ENCODE measurements at regions not wholly inside any gene's neighbourhood (a gene's known extent, or its start where the extent isn't known, plus 50 kb on each side); places are given as distances from the start of the nearest gene placed in this dataset.

- Histone ChIP-seq H3K27ac (ENCODE audit: low read depth in 1 of 3, low read length in 2 of 3) (no peak overlapping the region), H3K27me3 (ENCODE audit: control insufficient read depth in 3 of 3, insufficient read depth in 3 of 3, low read length in 3 of 3) (peaks cover 0 to 7% (median 4%) of the 10 kb centered on the region in 3 donors), H3K9me3 (ENCODE audit: control insufficient read depth in 2 of 2, insufficient read depth in 1 of 2, low read depth in 1 of 2, low read length in 1 of 2) (no peaks in the 10 kb centered on the region), H3K4me3 (ENCODE audit: low read depth in 1 of 3, low read length in 3 of 3) (no peak overlapping the region), H3K36me3 (ENCODE audit: control insufficient read depth in 3 of 3, insufficient read depth in 2 of 3, low read depth in 1 of 3, low read length in 3 of 3) (no peaks in the 10 kb centered on the region), H3K4me1 (ENCODE audit: control insufficient read depth in 3 of 3, insufficient read depth in 2 of 3, low read depth in 1 of 3, low read length in 2 of 3) (no peaks in the 10 kb centered on the region)
- 91 to 93% (median 92%) methylated on average over 2 of the region's 2 CpGs for WGBS, 3 donors
- DNase-seq (no peak), FAIRE-seq (no peak)
Measured at GRCh38 chr15:69653846-69654245, 201.2 kb downstream of the RPLP1 start.

- DNase-seq (no peak), FAIRE-seq (no peak)
Measured at GRCh38 chr15:69656271-69657030, 203.8 kb downstream of the RPLP1 start.

GRCh38 chr15:69657626-69658025 lies 205.0 kb downstream of the RPLP1 start:
- Histone ChIP-seq H3K27ac (ENCODE audit: low read depth in 1 of 3, low read length in 2 of 3) (no peak overlapping the region), H3K36me3 (ENCODE audit: control insufficient read depth in 3 of 3, insufficient read depth in 2 of 3, low read depth in 1 of 3, low read length in 3 of 3) (no peaks in the 10 kb centered on the region), H3K4me3 (ENCODE audit: low read depth in 1 of 3, low read length in 3 of 3) (no peak overlapping the region), H3K4me1 (ENCODE audit: control insufficient read depth in 3 of 3, insufficient read depth in 2 of 3, low read depth in 1 of 3, low read length in 2 of 3) (no peaks in the 10 kb centered on the region), H3K9me3 (ENCODE audit: control insufficient read depth in 2 of 2, insufficient read depth in 1 of 2, low read depth in 1 of 2, low read length in 1 of 2) (no peaks in the 10 kb centered on the region), H3K27me3 (ENCODE audit: control insufficient read depth in 3 of 3, insufficient read depth in 3 of 3, low read length in 3 of 3) (peaks cover 0 to 12% (median 0%) of the 10 kb centered on the region in 3 donors)
- FAIRE-seq: no peak
- WGBS, 3 donors: 92 to 96% (median 93%) methylated on average over 6 of the region's 6 CpGs
- no peak for DNase-seq

More at GRCh38 chr15:69656271-69657030, 203.8 kb downstream of the RPLP1 start:
- Histone ChIP-seq H3K36me3 (ENCODE audit: control insufficient read depth in 3 of 3, insufficient read depth in 2 of 3, low read depth in 1 of 3, low read length in 3 of 3) (no peaks in the 10 kb centered on the region), H3K9me3 (ENCODE audit: control insufficient read depth in 2 of 2, insufficient read depth in 1 of 2, low read depth in 1 of 2, low read length in 1 of 2) (no peaks in the 10 kb centered on the region), H3K27ac (ENCODE audit: low read depth in 1 of 3, low read length in 2 of 3) (no peak overlapping the region), H3K27me3 (ENCODE audit: control insufficient read depth in 3 of 3, insufficient read depth in 3 of 3, low read length in 3 of 3) (peaks cover 0 to 8% (median 0%) of the 10 kb centered on the region in 3 donors), H3K4me3 (ENCODE audit: low read depth in 1 of 3, low read length in 3 of 3) (no peak overlapping the region), H3K4me1 (ENCODE audit: control insufficient read depth in 3 of 3, insufficient read depth in 2 of 3, low read depth in 1 of 3, low read length in 2 of 3) (no peaks in the 10 kb centered on the region)
- WGBS, 3 donors: 89 to 95% (median 95%) methylated on average over 10 of the region's 10 CpGs

- peaks cover 0 to 13% (median 0%) of the 10 kb centered on the region in 3 donors for H3K27me3 ChIP-seq (ENCODE audit: control insufficient read depth in 3 of 3, insufficient read depth in 3 of 3, low read length in 3 of 3)
- 92 to 95% (median 94%) methylated on average over 8 of the region's 8 CpGs for WGBS, 3 donors
Measured at GRCh38 chr15:69658411-69658945, 205.9 kb downstream of the RPLP1 start.

GRCh38 chr15:69659454-69660050 lies 206.9 kb downstream of the RPLP1 start:
- DNase-seq: no peak
- Histone ChIP-seq H3K36me3 (ENCODE audit: control insufficient read depth in 3 of 3, insufficient read depth in 2 of 3, low read depth in 1 of 3, low read length in 3 of 3) (no peaks in the 10 kb centered on the region), H3K4me1 (ENCODE audit: control insufficient read depth in 3 of 3, insufficient read depth in 2 of 3, low read depth in 1 of 3, low read length in 2 of 3) (no peaks in the 10 kb centered on the region), H3K27me3 (ENCODE audit: control insufficient read depth in 3 of 3, insufficient read depth in 3 of 3, low read length in 3 of 3) (peaks cover 0 to 24% (median 0%) of the 10 kb centered on the region in 3 donors), H3K4me3 (ENCODE audit: low read depth in 1 of 3, low read length in 3 of 3) (no peak overlapping the region), H3K9me3 (ENCODE audit: control insufficient read depth in 2 of 2, insufficient read depth in 1 of 2, low read depth in 1 of 2, low read length in 1 of 2) (no peaks in the 10 kb centered on the region), H3K27ac (ENCODE audit: low read depth in 1 of 3, low read length in 2 of 3) (no peak overlapping the region)
- no peak for FAIRE-seq
- 91 to 99% (median 91%) methylated on average over 5 of the region's 5 CpGs for WGBS, 3 donors

More at GRCh38 chr15:69658411-69658945, 205.9 kb downstream of the RPLP1 start:
- FAIRE-seq (no peak), DNase-seq (no peak)
- Histone ChIP-seq H3K36me3 (ENCODE audit: control insufficient read depth in 3 of 3, insufficient read depth in 2 of 3, low read depth in 1 of 3, low read length in 3 of 3) (no peaks in the 10 kb centered on the region), H3K27ac (ENCODE audit: low read depth in 1 of 3, low read length in 2 of 3) (no peak overlapping the region), H3K9me3 (ENCODE audit: control insufficient read depth in 2 of 2, insufficient read depth in 1 of 2, low read depth in 1 of 2, low read length in 1 of 2) (no peaks in the 10 kb centered on the region), H3K4me1 (ENCODE audit: control insufficient read depth in 3 of 3, insufficient read depth in 2 of 3, low read depth in 1 of 3, low read length in 2 of 3) (no peaks in the 10 kb centered on the region), H3K4me3 (ENCODE audit: low read depth in 1 of 3, low read length in 3 of 3) (no peak overlapping the region)

GRCh38 chr15:69660114-69660513 lies 207.5 kb downstream of the RPLP1 start:
- no peak overlapping the region for H3K27ac ChIP-seq (ENCODE audit: low read depth in 1 of 3, low read length in 2 of 3)
- no peaks in the 10 kb centered on the region for H3K9me3 ChIP-seq (ENCODE audit: control insufficient read depth in 2 of 2, insufficient read depth in 1 of 2, low read depth in 1 of 2, low read length in 1 of 2)
- FAIRE-seq (no peak), DNase-seq (no peak)
- no peaks in the 10 kb centered on the region for H3K36me3 ChIP-seq (ENCODE audit: control insufficient read depth in 3 of 3, insufficient read depth in 2 of 3, low read depth in 1 of 3, low read length in 3 of 3)
- WGBS, 3 donors: 92 to 95% (median 94%) methylated on average over 2 of the region's 2 CpGs
- no peak overlapping the region for H3K4me3 ChIP-seq (ENCODE audit: low read depth in 1 of 3, low read length in 3 of 3)
- H3K4me1 ChIP-seq (ENCODE audit: control insufficient read depth in 3 of 3, insufficient read depth in 2 of 3, low read depth in 1 of 3, low read length in 2 of 3): no peaks in the 10 kb centered on the region
- peaks cover 0 to 29% (median 0%) of the 10 kb centered on the region in 3 donors for H3K27me3 ChIP-seq (ENCODE audit: control insufficient read depth in 3 of 3, insufficient read depth in 3 of 3, low read length in 3 of 3)

- Histone ChIP-seq H3K4me1 (ENCODE audit: control insufficient read depth in 3 of 3, insufficient read depth in 2 of 3, low read depth in 1 of 3, low read length in 2 of 3) (peaks cover 0 to 6% (median 0%) of the 10 kb centered on the region in 3 donors), H3K4me3 (ENCODE audit: low read depth in 1 of 3, low read length in 3 of 3) (no peak overlapping the region), H3K9me3 (ENCODE audit: control insufficient read depth in 2 of 2, insufficient read depth in 1 of 2, low read depth in 1 of 2, low read length in 1 of 2) (no peaks in the 10 kb centered on the region), H3K27ac (ENCODE audit: low read depth in 1 of 3, low read length in 2 of 3) (no peak overlapping the region), H3K36me3 (ENCODE audit: control insufficient read depth in 3 of 3, insufficient read depth in 2 of 3, low read depth in 1 of 3, low read length in 3 of 3) (no peaks in the 10 kb centered on the region), H3K27me3 (ENCODE audit: control insufficient read depth in 3 of 3, insufficient read depth in 3 of 3, low read length in 3 of 3) (peaks cover 0 to 36% (median 0%) of the 10 kb centered on the region in 3 donors)
- no peak for DNase-seq
- FAIRE-seq: no peak
- 74 to 86% (median 78%) methylated on average over 7 of the region's 7 CpGs for WGBS, 3 donors
Measured at GRCh38 chr15:69660658-69661405, 208.2 kb downstream of the RPLP1 start.

GRCh38 chr15:69661446-69661845 lies 208.8 kb downstream of the RPLP1 start:
- DNase-seq (no peak), FAIRE-seq (no peak)
- Histone ChIP-seq H3K4me3 (ENCODE audit: low read depth in 1 of 3, low read length in 3 of 3) (no peak overlapping the region), H3K9me3 (ENCODE audit: control insufficient read depth in 2 of 2, insufficient read depth in 1 of 2, low read depth in 1 of 2, low read length in 1 of 2) (no peaks in the 10 kb centered on the region), H3K27me3 (ENCODE audit: control insufficient read depth in 3 of 3, insufficient read depth in 3 of 3, low read length in 3 of 3) (peaks cover 0 to 40% (median 0%) of the 10 kb centered on the region in 3 donors), H3K4me1 (ENCODE audit: control insufficient read depth in 3 of 3, insufficient read depth in 2 of 3, low read depth in 1 of 3, low read length in 2 of 3) (peaks cover 0 to 11% (median 0%) of the 10 kb centered on the region in 3 donors), H3K27ac (ENCODE audit: low read depth in 1 of 3, low read length in 2 of 3) (no peak overlapping the region), H3K36me3 (ENCODE audit: control insufficient read depth in 3 of 3, insufficient read depth in 2 of 3, low read depth in 1 of 3, low read length in 3 of 3) (no peaks in the 10 kb centered on the region)
- WGBS, 3 donors: 88 to 93% (median 93%) methylated on average over 6 of the region's 6 CpGs

All from small intestine (tissue), 7 donors.